ENCODE measurements at regions not wholly inside any gene's neighbourhood (a gene's known extent, or its start where the extent isn't known, plus 50 kb on each side); places are given as distances from the start of the nearest gene placed in this dataset.

DNA sequence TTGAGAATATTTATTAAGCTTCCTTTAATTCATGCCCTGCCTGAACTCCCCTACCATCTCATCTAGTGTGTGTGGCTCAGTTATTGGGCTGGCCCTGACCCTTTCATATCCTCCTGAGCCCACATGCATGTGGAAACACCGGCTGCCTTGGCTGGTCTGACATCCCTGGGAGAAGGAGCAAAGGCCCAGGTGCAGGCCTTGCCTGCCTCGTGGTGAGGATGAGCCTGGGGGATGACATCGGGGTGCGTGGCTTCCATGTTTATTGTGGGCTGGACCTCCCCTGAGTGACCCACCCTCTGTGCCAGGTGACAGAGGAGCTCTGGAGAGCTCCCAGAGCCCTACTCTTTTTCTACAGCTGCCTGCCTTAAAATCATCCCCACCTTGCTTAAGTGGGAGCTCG lies 69.1 kb downstream of the FOXA2 start:
- TF ChIP-seq, protein P1, sequence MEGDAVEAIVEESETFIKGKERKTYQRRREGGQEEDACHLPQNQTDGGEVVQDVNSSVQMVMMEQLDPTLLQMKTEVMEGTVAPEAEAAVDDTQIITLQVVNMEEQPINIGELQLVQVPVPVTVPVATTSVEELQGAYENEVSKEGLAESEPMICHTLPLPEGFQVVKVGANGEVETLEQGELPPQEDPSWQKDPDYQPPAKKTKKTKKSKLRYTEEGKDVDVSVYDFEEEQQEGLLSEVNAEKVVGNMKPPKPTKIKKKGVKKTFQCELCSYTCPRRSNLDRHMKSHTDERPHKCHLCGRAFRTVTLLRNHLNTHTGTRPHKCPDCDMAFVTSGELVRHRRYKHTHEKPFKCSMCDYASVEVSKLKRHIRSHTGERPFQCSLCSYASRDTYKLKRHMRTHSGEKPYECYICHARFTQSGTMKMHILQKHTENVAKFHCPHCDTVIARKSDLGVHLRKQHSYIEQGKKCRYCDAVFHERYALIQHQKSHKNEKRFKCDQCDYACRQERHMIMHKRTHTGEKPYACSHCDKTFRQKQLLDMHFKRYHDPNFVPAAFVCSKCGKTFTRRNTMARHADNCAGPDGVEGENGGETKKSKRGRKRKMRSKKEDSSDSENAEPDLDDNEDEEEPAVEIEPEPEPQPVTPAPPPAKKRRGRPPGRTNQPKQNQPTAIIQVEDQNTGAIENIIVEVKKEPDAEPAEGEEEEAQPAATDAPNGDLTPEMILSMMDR (IDR thresholded peaks at IDR 0.05; ENCODE audit: insufficient read depth, low read length, poor library complexity, severe bottlenecking): no peak
- TF ChIP-seq EZH2phosphoT487 (conservative IDR thresholded peaks at IDR 0.05; ENCODE audit: low read length): no peak
- Histone ChIP-seq H3K9me3 (ENCODE audit: insufficient read depth, low read length) (no peaks in the 10 kb centered on the region), H3K9ac (ENCODE audit: low read length) (no peak overlapping the region), H2AFZ (ENCODE audit: low read depth, low read length, severe bottlenecking) (no peak overlapping the region), H3K4me3 (ENCODE audit: insufficient read depth, low read length, poor library complexity, severe bottlenecking) (no peak overlapping the region), H3K27me3 (ENCODE audit: low read length) (no peaks in the 10 kb centered on the region; the same call in 1 of the 2 replicates), H3K79me2 (ENCODE audit: insufficient read depth, low read length) (no peaks in the 10 kb centered on the region), H4K20me1 (ENCODE audit: low read depth, low read length) (no peaks in the 10 kb centered on the region), H3F3A (ENCODE audit: insufficient read depth) (no peaks in the 10 kb centered on the region), H3K9me2 (replicated peaks; ENCODE audit: insufficient read depth, low read length) (no peaks in the 10 kb centered on the region; the same call in 1 of the 2 replicates), H3K36me3 (ENCODE audit: low read length) (no peaks in the 10 kb centered on the region), H3K4me2 (ENCODE audit: low read depth, low read length, poor library complexity, severe bottlenecking) (no peak overlapping the region), H3K27ac (ENCODE audit: low read depth, low read length) (no peak overlapping the region)

DNA sequence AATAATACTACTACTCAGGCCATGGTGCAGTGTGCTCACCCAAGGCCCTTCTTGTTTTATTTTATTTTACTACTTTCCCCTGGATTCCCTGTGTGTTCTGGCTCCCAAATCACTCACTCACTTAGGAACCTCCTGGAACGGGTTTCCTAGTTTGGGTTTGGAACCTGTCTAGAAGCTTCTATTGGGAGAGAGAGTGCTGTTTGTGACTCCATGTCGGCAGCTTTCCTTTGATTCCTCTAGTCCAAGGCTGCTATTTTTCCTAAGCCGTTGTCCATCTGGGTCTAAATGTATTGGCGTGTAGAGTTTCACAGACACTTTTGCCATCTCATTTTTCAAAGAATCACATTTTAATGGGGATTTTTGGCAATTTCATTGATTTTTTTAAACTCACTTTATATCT lies 70.8 kb downstream of the FOXA2 start:
- Histone ChIP-seq H3F3A (ENCODE audit: insufficient read depth) (no peaks in the 10 kb centered on the region), H3K4me3 (ENCODE audit: insufficient read depth, low read length, poor library complexity, severe bottlenecking) (no peak overlapping the region), H3K27me3 (ENCODE audit: low read length) (no peaks in the 10 kb centered on the region; the same call in 1 of the 2 replicates), H3K79me2 (ENCODE audit: insufficient read depth, low read length) (no peaks in the 10 kb centered on the region), H3K36me3 (ENCODE audit: low read length) (no peaks in the 10 kb centered on the region), H3K27ac (ENCODE audit: low read depth, low read length) (no peak overlapping the region), H3K9ac (ENCODE audit: low read length) (no peak overlapping the region), H3K4me2 (ENCODE audit: low read depth, low read length, poor library complexity, severe bottlenecking) (no peak overlapping the region), H2AFZ (ENCODE audit: low read depth, low read length, severe bottlenecking) (no peak overlapping the region), H3K9me2 (replicated peaks; ENCODE audit: insufficient read depth, low read length) (no peaks in the 10 kb centered on the region; the same call in 1 of the 2 replicates), H3K9me3 (ENCODE audit: insufficient read depth, low read length) (no peaks in the 10 kb centered on the region), H4K20me1 (ENCODE audit: low read depth, low read length) (no peaks in the 10 kb centered on the region)
- TF ChIP-seq, protein P1 (IDR thresholded peaks at IDR 0.05; ENCODE audit: insufficient read depth, low read length, poor library complexity, severe bottlenecking): no peak
- TF ChIP-seq EZH2phosphoT487 (conservative IDR thresholded peaks at IDR 0.05; ENCODE audit: low read length): no peak

DNA sequence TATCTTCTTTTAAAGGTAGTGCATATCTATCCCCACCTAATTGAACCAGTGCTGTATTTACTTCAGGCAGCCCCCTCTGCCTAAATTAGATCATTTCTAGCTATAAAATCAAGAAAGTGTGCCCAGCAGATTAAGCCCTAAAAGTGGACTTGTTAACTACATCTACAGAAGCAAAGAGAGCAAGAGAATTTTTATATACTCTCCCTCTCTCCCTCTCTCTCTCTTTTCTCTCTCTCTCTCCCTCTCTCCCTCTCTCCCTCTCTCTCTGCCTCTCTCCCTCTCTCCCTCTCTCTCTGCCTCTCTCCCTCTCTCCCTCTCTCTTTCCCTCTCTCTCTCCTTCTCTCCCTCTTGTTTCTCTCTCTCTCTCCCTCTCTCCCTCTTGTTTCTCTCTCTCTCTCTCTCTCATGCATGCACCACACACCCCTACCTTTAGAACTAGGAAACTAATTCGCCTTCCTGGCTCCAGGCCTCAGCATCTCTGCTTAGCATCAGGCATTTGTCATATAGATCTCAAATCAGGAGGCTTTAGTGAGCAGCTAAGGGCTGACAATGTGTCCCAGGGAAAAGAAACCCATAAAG lies 71.4 kb downstream of the FOXA2 start:
- no peak overlapping the region for H3K4me3 ChIP-seq (ENCODE audit: insufficient read depth, low read length, poor library complexity, severe bottlenecking)
- H3F3A ChIP-seq (ENCODE audit: insufficient read depth): no peaks in the 10 kb centered on the region
- no peak for TF ChIP-seq EZH2phosphoT487 (conservative IDR thresholded peaks at IDR 0.05; ENCODE audit: low read length)
- TF ChIP-seq, protein P1 (IDR thresholded peaks at IDR 0.05; ENCODE audit: insufficient read depth, low read length, poor library complexity, severe bottlenecking): no peak
- H3K36me3 ChIP-seq (ENCODE audit: low read length): no peaks in the 10 kb centered on the region
- no peak overlapping the region for H3K9ac ChIP-seq (ENCODE audit: low read length)
- no peaks in the 10 kb centered on the region for H3K79me2 ChIP-seq (ENCODE audit: insufficient read depth, low read length)
- H3K27me3 ChIP-seq (ENCODE audit: low read length): no peaks in the 10 kb centered on the region; the same call in 1 of the 2 replicates
- H3K9me3 ChIP-seq (ENCODE audit: insufficient read depth, low read length): no peaks in the 10 kb centered on the region
- no peaks in the 10 kb centered on the region; the same call in 1 of the 2 replicates for H3K9me2 ChIP-seq (replicated peaks; ENCODE audit: insufficient read depth, low read length)
- H2AFZ ChIP-seq (ENCODE audit: low read depth, low read length, severe bottlenecking): no peak overlapping the region
- H4K20me1 ChIP-seq (ENCODE audit: low read depth, low read length): no peaks in the 10 kb centered on the region
- H3K27ac ChIP-seq (ENCODE audit: low read depth, low read length): no peak overlapping the region
- no peak overlapping the region for H3K4me2 ChIP-seq (ENCODE audit: low read depth, low read length, poor library complexity, severe bottlenecking)
